ENCODE measurements at regions not wholly inside any gene's neighbourhood (a gene's known extent, or its start where the extent isn't known, plus 50 kb on each side); places are given as distances from the start of the nearest gene placed in this dataset.

- DNase-seq (ENCODE audit: low read depth), result no peak
- H3K4me3 ChIP-seq (ENCODE audit: low read length), result no peak overlapping the region
- no peak for TF ChIP-seq CTCF (IDR thresholded peaks at IDR 0.05; ENCODE audit: insufficient read depth, low read depth, low read length, missing control alignments)
Measured at GRCh38 chr15:81948751-81949150, 97.1 kb downstream of the MEX3B start.

DNA sequence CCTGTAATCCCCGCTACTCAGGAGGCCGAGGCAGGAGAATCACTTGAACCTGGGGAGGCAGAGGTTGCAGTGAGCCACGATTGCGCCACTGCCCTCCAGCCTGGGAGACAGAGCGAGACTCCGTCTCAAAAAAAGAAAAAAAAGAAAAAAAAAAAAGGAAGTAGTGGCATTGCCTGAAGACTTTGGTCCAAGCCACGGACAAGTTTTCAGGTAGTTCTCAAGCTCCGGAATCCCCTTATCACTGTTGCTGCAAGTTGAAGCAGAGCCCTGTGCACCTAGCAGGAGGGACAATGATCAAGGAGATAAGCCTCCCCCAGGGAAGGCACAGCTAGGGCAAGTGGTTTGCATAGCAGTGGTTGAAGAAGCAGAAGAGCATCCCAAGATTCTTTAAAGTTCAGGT is 97.6 kb downstream of the MEX3B start:
- no peak for DNase-seq (ENCODE audit: low read depth)
- no peak overlapping the region for H3K4me3 ChIP-seq (ENCODE audit: low read length)
- TF ChIP-seq CTCF (IDR thresholded peaks at IDR 0.05; ENCODE audit: insufficient read depth, low read depth, low read length, missing control alignments), result no peak

DNA sequence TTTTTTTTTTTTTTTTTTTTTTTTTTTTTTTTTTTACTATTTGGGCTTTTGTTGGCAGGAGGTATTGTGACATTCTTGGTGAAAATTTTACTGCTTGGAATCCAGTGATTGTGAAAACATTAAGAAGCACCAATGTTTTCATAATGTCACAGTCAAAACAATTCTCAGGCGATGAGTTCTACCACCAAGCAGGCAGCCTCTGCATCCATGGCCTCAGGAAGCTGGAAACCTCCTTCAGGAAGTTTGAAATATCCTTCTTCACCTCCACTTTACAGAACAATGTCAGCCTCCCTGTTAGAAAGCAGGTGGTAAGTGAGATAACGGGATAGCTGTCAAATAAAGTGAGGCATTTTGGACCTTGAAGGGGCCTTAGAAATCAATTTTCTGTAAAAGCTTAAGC is 98.3 kb downstream of the MEX3B start:
- H3K4me3 ChIP-seq (ENCODE audit: low read length), result no peak overlapping the region
- no peak for DNase-seq (ENCODE audit: low read depth)
- TF ChIP-seq CTCF (IDR thresholded peaks at IDR 0.05; ENCODE audit: insufficient read depth, low read depth, low read length, missing control alignments), result no peak

DNA sequence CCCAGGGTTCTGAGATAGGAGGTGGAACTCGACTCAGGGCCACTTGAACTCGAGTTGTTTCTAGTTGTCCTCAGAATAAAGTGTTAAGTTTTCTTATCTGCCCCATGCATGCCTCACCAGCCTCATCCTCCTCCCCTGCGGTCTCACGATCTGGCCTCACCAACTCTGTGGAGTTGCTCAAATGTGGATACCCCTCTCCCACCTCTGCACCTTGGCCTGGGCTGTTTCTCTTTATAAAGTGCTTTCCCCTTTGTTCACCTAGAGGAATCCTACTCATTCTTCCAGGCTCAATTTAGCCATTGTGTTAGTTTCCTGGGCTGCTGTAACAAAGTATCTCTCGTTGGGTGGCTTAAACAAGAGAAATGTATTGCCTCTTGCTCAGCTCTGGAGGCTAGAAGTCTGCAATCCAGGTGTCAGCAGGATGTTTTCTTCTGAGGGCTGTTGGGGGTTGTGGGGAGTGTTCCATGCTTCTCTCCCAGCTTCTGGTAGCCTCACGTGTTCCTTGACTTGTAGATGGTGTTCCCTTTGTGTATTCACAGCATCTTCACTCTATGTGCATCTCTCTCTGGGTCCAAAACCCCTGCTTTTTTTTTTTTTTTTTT is 100.7 kb downstream of the MEX3B start:
- no peak for TF ChIP-seq CTCF (IDR thresholded peaks at IDR 0.05; ENCODE audit: insufficient read depth, low read depth, low read length, missing control alignments)
- DNase-seq (ENCODE audit: low read depth), result no peak
- H3K4me3 ChIP-seq (ENCODE audit: low read length), result no peak overlapping the region

- no peak for TF ChIP-seq CTCF (IDR thresholded peaks at IDR 0.05; ENCODE audit: insufficient read depth, low read depth, low read length, missing control alignments)
- H3K4me3 ChIP-seq (ENCODE audit: low read length), result no peak overlapping the region
- no peak for DNase-seq (ENCODE audit: low read depth)
Measured at GRCh38 chr15:81942655-81943195, 103.1 kb downstream of the MEX3B start.

DNA sequence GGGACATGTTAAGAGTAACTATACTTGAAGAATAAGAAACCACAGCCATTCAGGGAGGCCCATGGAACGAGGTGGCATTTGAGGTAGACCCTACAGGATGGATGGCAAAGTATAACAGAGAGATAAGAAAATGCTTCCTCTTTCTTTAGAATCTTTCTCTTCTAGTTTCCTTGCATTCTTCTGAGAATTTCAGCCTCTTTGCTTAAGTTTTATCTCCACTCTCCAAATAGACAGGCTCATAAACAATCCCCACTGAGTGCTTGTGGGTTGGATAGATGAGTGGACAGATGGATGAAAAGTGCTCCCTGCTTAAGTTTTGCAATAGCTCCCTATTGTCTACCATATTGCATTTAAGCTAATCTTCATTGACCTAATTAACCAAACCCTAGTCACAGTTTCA is 103.7 kb downstream of the MEX3B start:
- H3K4me3 ChIP-seq (ENCODE audit: low read length), result no peak overlapping the region
- TF ChIP-seq CTCF (IDR thresholded peaks at IDR 0.05; ENCODE audit: insufficient read depth, low read depth, low read length, missing control alignments), result no peak
- no peak for DNase-seq (ENCODE audit: low read depth)

- no peak for DNase-seq (ENCODE audit: low read depth)
- TF ChIP-seq CTCF (IDR thresholded peaks at IDR 0.05; ENCODE audit: insufficient read depth, low read depth, low read length, missing control alignments), result no peak
- no peak overlapping the region for H3K4me3 ChIP-seq (ENCODE audit: low read length)
Measured at GRCh38 chr15:81941479-81941878, 104.3 kb downstream of the MEX3B start.
